SK-N-SH (cell line): ENCODE measurements at regions not wholly inside any gene's neighbourhood (a gene's known extent, or its start where the extent isn't known, plus 50 kb on each side); places are given as distances from the start of the nearest gene placed in this dataset.

Source experiments
- CTCF ChIA-PET: fragments of 300-600, 350-600 bp; formaldehyde crosslinking; extraction: SDS; loops from one replicate; lab custom pipeline; 2021; lab: Yijun Ruan, JAX
- POLR2A ChIA-PET: fragments of 350-600 bp; sonication (Branson Sonifier 250); formaldehyde crosslinking; extraction: SDS; loops from one replicate; lab custom pipeline; 2020; ENCODE audit warnings: antibody characterized with exemption, inconsistent platforms; lab: Yijun Ruan, JAX
- DNase-seq: peaks from one replicate; pipeline ENCODE4 v3.0.0; 2012
- H2AFZ ChIP-seq: fragments of 200-600 bp; sonication (generic); 2 replicates; pipeline ENCODE4 v1.8.1; 2016; ENCODE audit warnings: antibody characterized with exemption, mild to moderate bottlenecking, low read depth
- H3F3A ChIP-seq: fragments of 200-600 bp; sonication (generic); replicated peaks from 2 replicates; pipeline ENCODE3; 2016; ENCODE audit warnings: antibody characterized with exemption, mild to moderate bottlenecking; ENCODE audit not compliant: insufficient read depth
- H3K27ac ChIP-seq, 2 experiments: fragments of 200-500 bp in 1 of 2; fragments of 200-600 bp in 1 of 2; sonication (Bioruptor generic) in 1 of 2; sonication (generic), shearing (Covaris generic) in 1 of 2; 2 replicates each; pipeline versions ENCODE4 v1.5.1 to v1.6.1; 2014 to 2016; ENCODE audit warnings: low read depth in 2 of 2, inconsistent platforms in 1 of 2, low read length in 1 of 2, mild to moderate bottlenecking in 1 of 2, mixed read lengths in 1 of 2
- H3K27me3 ChIP-seq: fragments of 200-600 bp; sonication (generic), shearing (Covaris generic); 2 replicates; pipeline ENCODE4 v1.6.1; 2016; ENCODE audit warnings: mixed run types; ENCODE audit not compliant: insufficient read depth
- H3K36me3 ChIP-seq, 2 experiments: fragments of 200-500 bp in 1 of 2; fragments of 200-600 bp in 1 of 2; sonication (Bioruptor generic) in 1 of 2; sonication (generic) in 1 of 2; replicated peaks in 1 of 2; 2 replicates each; pipeline versions ENCODE3 to v1.5.1; 2014 to 2016; ENCODE audit warnings: low read length in 1 of 2, mild to moderate bottlenecking in 1 of 2; ENCODE audit not compliant: insufficient read depth in 2 of 2, control insufficient read depth in 1 of 2
- H3K4me1 ChIP-seq, 2 experiments: fragments of 200-500 bp in 1 of 2; fragments of 200-600 bp in 1 of 2; sonication (Bioruptor generic) in 1 of 2; sonication (generic), shearing (Covaris generic) in 1 of 2; 2 replicates each; pipeline versions ENCODE4 v1.5.1 to v1.6.1; 2014 to 2016; ENCODE audit warnings: low read depth in 1 of 2, low read length in 1 of 2, mixed run types in 1 of 2; ENCODE audit not compliant: insufficient read depth in 2 of 2, control insufficient read depth in 1 of 2
- H3K4me2 ChIP-seq: fragments of 200-600 bp; sonication (generic), shearing (Covaris generic); 2 replicates; pipeline ENCODE4 v1.6.1; 2017; ENCODE audit warnings: mixed run types
- H3K4me3 ChIP-seq, 2 experiments: fragments of 200-500 bp in 1 of 2; fragments of 200-600 bp in 1 of 2; sonication (Bioruptor generic) in 1 of 2; sonication (generic), shearing (Covaris generic) in 1 of 2; 2 replicates each; pipeline versions ENCODE4 v1.5.1 to v1.8.1; 2014 to 2016; ENCODE audit warnings: low read depth in 2 of 2, inconsistent platforms in 1 of 2, low read length in 1 of 2, mild to moderate bottlenecking in 1 of 2, mixed read lengths in 1 of 2, moderate library complexity in 1 of 2
- H3K79me2 ChIP-seq: fragments of 200-600 bp; sonication (generic); 2 replicates; pipeline ENCODE4 v1.8.1; 2017; ENCODE audit warnings: mild to moderate bottlenecking; ENCODE audit not compliant: insufficient read depth
- H3K9ac ChIP-seq: fragments of 200-600 bp; sonication (generic); 2 replicates; pipeline ENCODE4 v1.6.1; 2017; ENCODE audit warnings: mixed run types
- H3K9me2 ChIP-seq: fragments of 200-600 bp; sonication (generic); 2 replicates; pipeline ENCODE4 v1.6.1; 2017; ENCODE audit warnings: mixed run types
- H3K9me3 ChIP-seq: fragments of 200-600 bp; sonication (generic); 2 replicates; pipeline ENCODE4 v1.6.1; 2017; ENCODE audit warnings: mixed run types, mild to moderate bottlenecking, moderate library complexity
- H4K20me1 ChIP-seq: fragments of 200-600 bp; sonication (generic); 2 replicates; pipeline ENCODE4 v1.6.1; 2017; ENCODE audit warnings: mild to moderate bottlenecking, mixed run types; ENCODE audit not compliant: insufficient read depth
- CHD2 ChIP-seq: fragments of 150-350 bp; IDR thresholded peaks from 2 replicates; pipeline ENCODE4 v1.6.1; 2018; ENCODE audit warnings: low read length; ENCODE audit not compliant: partially characterized antibody
- CTCF ChIP-seq: fragments of 200-600 bp; sonication (generic); IDR thresholded peaks from 2 replicates; pipeline ENCODE4 v1.6.1; 2017; ENCODE audit warnings: antibody characterized with exemption, mild to moderate bottlenecking, moderate library complexity
- ELF1 ChIP-seq: IDR thresholded peaks from 2 replicates; pipeline ENCODE4 v1.4.0; 2012
- EP300 ChIP-seq, 2 experiments: IDR thresholded peaks; 2 replicates each; pipeline versions ENCODE4 v1.4.0 to v1.6.1; 2012; ENCODE audit warnings: borderline replicate concordance in 1 of 2, low read depth in 1 of 2, low read length in 1 of 2
- FOSL2 ChIP-seq: IDR thresholded peaks from 2 replicates; pipeline ENCODE4 v1.4.0; 2012; ENCODE audit warnings: low read depth, mild to moderate bottlenecking, moderate library complexity, borderline replicate concordance
- FOXJ3 ChIP-seq: sonication (generic); formaldehyde crosslinking; IDR thresholded peaks from 2 replicates; pipeline ENCODE4 v1.5.1; 2020; ENCODE audit warnings: mild to moderate bottlenecking, missing genetic modification reagents
- FOXM1 ChIP-seq: IDR thresholded peaks from 2 replicates; pipeline ENCODE4 v1.4.0; 2012; ENCODE audit warnings: low read depth, mild to moderate bottlenecking
- GABPA ChIP-seq: IDR thresholded peaks from 2 replicates; pipeline ENCODE4 v1.4.0; 2012; ENCODE audit warnings: low read depth, mild to moderate bottlenecking
- IRF3 ChIP-seq: fragments of 150-350 bp; IDR thresholded peaks from 2 replicates; pipeline ENCODE4 v1.6.1; 2016; ENCODE audit warnings: mild to moderate bottlenecking, low read depth, low read length
- JUND ChIP-seq: IDR thresholded peaks from 2 replicates; pipeline ENCODE4 v1.4.0; 2012
- MAX ChIP-seq: IDR thresholded peaks from 2 replicates; pipeline ENCODE4 v1.4.0; 2012; ENCODE audit warnings: low read depth
- MEF2A ChIP-seq: IDR thresholded peaks from 2 replicates; pipeline ENCODE4 v1.4.0; 2012; ENCODE audit warnings: low read depth, borderline replicate concordance
- NFIC ChIP-seq: IDR thresholded peaks from 2 replicates; pipeline ENCODE4 v1.4.0; 2012; ENCODE audit warnings: borderline replicate concordance
- NRF1 ChIP-seq: IDR thresholded peaks from 2 replicates; pipeline ENCODE4 v1.6.1; 2012; ENCODE audit warnings: low read depth, mild to moderate bottlenecking, low read length
- PBX3 ChIP-seq: IDR thresholded peaks from 2 replicates; pipeline ENCODE4; 2012
- RAD21 ChIP-seq: IDR thresholded peaks from 2 replicates; pipeline ENCODE4 v1.6.1; 2012; ENCODE audit warnings: mild to moderate bottlenecking, low read length
- RCOR1 ChIP-seq: fragments of 150-350 bp; IDR thresholded peaks from 2 replicates; pipeline ENCODE4 v1.6.1; 2017; ENCODE audit warnings: antibody characterized with exemption, low read length
- REST ChIP-seq: IDR thresholded peaks from 2 replicates; pipeline ENCODE4 v1.6.1; 2012; ENCODE audit warnings: mild to moderate bottlenecking, low read depth, low read length, moderate library complexity
- RFX5 ChIP-seq: IDR thresholded peaks from 2 replicates; pipeline ENCODE4 v1.6.1; 2012; ENCODE audit warnings: mild to moderate bottlenecking, improper control_type of control experiment, low read length
- RXRA ChIP-seq: IDR thresholded peaks from 2 replicates; pipeline ENCODE4 v1.4.0; 2012; ENCODE audit warnings: low read depth, mild to moderate bottlenecking, borderline replicate concordance
- SIN3A ChIP-seq: IDR thresholded peaks from 2 replicates; pipeline ENCODE4 v1.6.1; 2012; ENCODE audit warnings: low read depth, mild to moderate bottlenecking, low read length, moderate library complexity, borderline replicate concordance
- SMC3 ChIP-seq: IDR thresholded peaks from 2 replicates; pipeline ENCODE4 v1.6.1; 2012; ENCODE audit warnings: low read depth, low read length, improper control_type of control experiment
- TCF12 ChIP-seq: IDR thresholded peaks from 2 replicates; pipeline ENCODE4 v1.4.0; 2012
- TEAD4 ChIP-seq: IDR thresholded peaks from 2 replicates; pipeline ENCODE4 v1.4.0; 2012; ENCODE audit warnings: mild to moderate bottlenecking, borderline replicate concordance; ENCODE audit not compliant: insufficient read depth
- USF1 ChIP-seq: IDR thresholded peaks from 2 replicates; pipeline ENCODE4 v1.4.0; 2012; ENCODE audit warnings: low read depth, borderline replicate concordance
- WGBS: methylation state at CpG from one replicate; pipeline ENCODE4 v1.1.6; 2017; ENCODE audit warnings: low lambda C conversion rate; 5-methylcytosine and 5-hydroxymethylcytosine counted together

GRCh38 chr11:33634291-33634834, 66.3 kb downstream of the C11orf91 start:
- CTCF ChIA-PET: interaction anchor here (1.2 kb wide), 1 partner anchor 10 kb away, joined by 3 read pairs; no protein-coding TSS in a partner anchor
- WGBS: 52% methylated on average over 7 of the region's 7 CpGs
- POLR2A ChIA-PET: no interaction called here
- TF ChIP-seq RCOR1: no peak
- TF ChIP-seq CHD2: no peak
- TF ChIP-seq SMC3: no peak
- TF ChIP-seq RAD21: no peak
- peak; percentile 59 for TF ChIP-seq PBX3
- TF ChIP-seq IRF3: no peak
- TF ChIP-seq MAX: peak; percentile 67
- TF ChIP-seq NFIC: peak; percentile 54
- no peak for TF ChIP-seq MEF2A
- TF ChIP-seq SIN3A: no peak
- TF ChIP-seq REST: no peak
- TF ChIP-seq EP300 (IDR thresholded peaks at IDR 0.05; ENCODE audit: borderline replicate concordance in 1 of 2, low read depth in 1 of 2, low read length in 1 of 2): peak in 1 of 2 experiments; percentile 78; a peak in 1 of 4 replicates
- no peak for TF ChIP-seq ELF1
- peak; percentile 58; the same call in 1 of the 2 replicates for TF ChIP-seq RXRA
- TF ChIP-seq FOSL2: peak; percentile 72
- TF ChIP-seq JUND: peak; percentile 73
- peak; percentile 76 for TF ChIP-seq TCF12
- TF ChIP-seq FOXJ3: no peak
- TF ChIP-seq CTCF: no peak
- TF ChIP-seq GABPA: no peak
- no peak for TF ChIP-seq FOXM1
- TF ChIP-seq RFX5: no peak
- TF ChIP-seq TEAD4: peak; percentile 41; the same call in 1 of the 2 replicates
- no peak for TF ChIP-seq USF1
- no peak for TF ChIP-seq NRF1

More at GRCh38 chr11:33634291-33634834, 66.3 kb downstream of the C11orf91 start:
- Histone ChIP-seq H4K20me1 (no peaks in the 10 kb centered on the region), H3K36me3 (peaks cover 3 to 40% of the 10 kb centered on the region in 2 experiments), H3K27me3 (no peaks in the 10 kb centered on the region), H3K4me1 (peaks cover 0 to 22% of the 10 kb centered on the region in 2 experiments; a peak in 2 of 4 replicates), H3F3A (peaks cover 31% of the 10 kb centered on the region), H3K4me2 (peak overlapping the region; percentile 52), H3K9me2 (no peaks in the 10 kb centered on the region), H2AFZ (no peak overlapping the region), H3K27ac (peak overlapping the region in 1 of 2 experiments; percentile 85; a peak in 2 of 4 replicates), H3K9me3 (no peaks in the 10 kb centered on the region), H3K9ac (peak overlapping the region; percentile 56; the same call in 1 of the 2 replicates), H3K79me2 (peaks cover 5% of the 10 kb centered on the region; the same call in 1 of the 2 replicates), H3K4me3 (no peak overlapping the region)
- no peak for DNase-seq
